ENCODE measurements at regions not wholly inside any gene's neighbourhood (a gene's known extent, or its start where the extent isn't known, plus 50 kb on each side); places are given as distances from the start of the nearest gene placed in this dataset.

GRCh38 chr4:181755846-181756245 lies 487.4 kb upstream of the TENM3 start:
- Histone ChIP-seq H3K9me3 (peaks cover 0 to 7% (median 0%) of the 10 kb centered on the region in 8 donors), H3K36me3 (no peaks in the 10 kb centered on the region), H3K4me1 (no peaks in the 10 kb centered on the region), H3K27ac (no peak overlapping the region), H3K4me3 (no peak overlapping the region), H3K27me3 (replicated peaks in 1 of 7) (no peaks in the 10 kb centered on the region)
- TF ChIP-seq POLR2AphosphoS5 (IDR thresholded peaks at IDR 0.05) (no peak), POLR2A (IDR thresholded peaks at IDR 0.05) (no peak), CTCF (IDR thresholded peaks at IDR 0.05 in 8 of 11, conservative IDR thresholded peaks at IDR 0.05 in 3 of 11) (no peak)
- no peak for DNase-seq
- WGBS, 5 donors: 69 to 79% (median 74%) methylated on average over 5 of the region's 5 CpGs
- intact Hi-C loops (cut with DNase I; ENCODE audit: low total_unique reads): no loop called here

- Histone ChIP-seq H3K27me3 (replicated peaks in 1 of 7) (no peaks in the 10 kb centered on the region), H3K36me3 (no peaks in the 10 kb centered on the region), H3K4me1 (no peaks in the 10 kb centered on the region), H3K9me3 (peaks cover 0 to 7% (median 0%) of the 10 kb centered on the region in 8 donors), H3K27ac (no peak overlapping the region), H3K4me3 (no peak overlapping the region)
- intact Hi-C loops (cut with DNase I; ENCODE audit: low total_unique reads): no loop called here
- 67 to 78% (median 73%) methylated on average over 5 of the region's 5 CpGs for whole genome bisulfite sequencing, 5 donors
- no peak for DNase-seq
- TF ChIP-seq POLR2AphosphoS5 (IDR thresholded peaks at IDR 0.05) (no peak), POLR2A (IDR thresholded peaks at IDR 0.05) (no peak), CTCF (IDR thresholded peaks at IDR 0.05 in 8 of 11, conservative IDR thresholded peaks at IDR 0.05 in 3 of 11) (no peak)
Observed at GRCh38 chr4:181756451-181757095, 486.6 kb upstream of the TENM3 start.

GRCh38 chr4:181757098-181757497 lies 486.1 kb upstream of the TENM3 start:
- Histone ChIP-seq H3K4me3 (no peak overlapping the region), H3K27me3 (replicated peaks in 1 of 7) (no peaks in the 10 kb centered on the region), H3K4me1 (no peaks in the 10 kb centered on the region), H3K27ac (no peak overlapping the region), H3K9me3 (peaks cover 0 to 7% (median 0%) of the 10 kb centered on the region in 8 donors), H3K36me3 (no peaks in the 10 kb centered on the region)
- no peak for TF ChIP-seq POLR2A (IDR thresholded peaks at IDR 0.05)
- TF ChIP-seq POLR2AphosphoS5 (IDR thresholded peaks at IDR 0.05): no peak
- TF ChIP-seq CTCF (IDR thresholded peaks at IDR 0.05 in 8 of 11, conservative IDR thresholded peaks at IDR 0.05 in 3 of 11): no peak
- 61 to 76% (median 69%) methylated on average over 3 of the region's 3 CpGs for WGBS, 5 donors
- no peak for DNase-seq
- intact Hi-C loops (cut with DNase I; ENCODE audit: low total_unique reads): no loop called here

GRCh38 chr4:181757910-181758660 lies 485.1 kb upstream of the TENM3 start:
- no peaks in the 10 kb centered on the region for H3K27me3 ChIP-seq (replicated peaks in 1 of 7)
- intact Hi-C loops (cut with DNase I; ENCODE audit: low total_unique reads): no loop called here
- H3K4me1 ChIP-seq: no peaks in the 10 kb centered on the region
- no peaks in the 10 kb centered on the region for H3K36me3 ChIP-seq
- DNase-seq: no peak
- peaks cover 0 to 7% (median 0%) of the 10 kb centered on the region in 8 donors for H3K9me3 ChIP-seq
- WGBS, 5 donors: 62 to 74% (median 68%) methylated on average over 8 of the region's 8 CpGs
- H3K4me3 ChIP-seq: no peak overlapping the region
- H3K27ac ChIP-seq: no peak overlapping the region
- no peak for TF ChIP-seq POLR2AphosphoS5 (IDR thresholded peaks at IDR 0.05)
- no peak for TF ChIP-seq POLR2A (IDR thresholded peaks at IDR 0.05)
- TF ChIP-seq CTCF (IDR thresholded peaks at IDR 0.05 in 8 of 11, conservative IDR thresholded peaks at IDR 0.05 in 3 of 11): no peak
